ENCODE measurements at regions not wholly inside any gene's neighbourhood (a gene's known extent, or its start where the extent isn't known, plus 50 kb on each side); places are given as distances from the start of the nearest gene placed in this dataset.

DNA sequence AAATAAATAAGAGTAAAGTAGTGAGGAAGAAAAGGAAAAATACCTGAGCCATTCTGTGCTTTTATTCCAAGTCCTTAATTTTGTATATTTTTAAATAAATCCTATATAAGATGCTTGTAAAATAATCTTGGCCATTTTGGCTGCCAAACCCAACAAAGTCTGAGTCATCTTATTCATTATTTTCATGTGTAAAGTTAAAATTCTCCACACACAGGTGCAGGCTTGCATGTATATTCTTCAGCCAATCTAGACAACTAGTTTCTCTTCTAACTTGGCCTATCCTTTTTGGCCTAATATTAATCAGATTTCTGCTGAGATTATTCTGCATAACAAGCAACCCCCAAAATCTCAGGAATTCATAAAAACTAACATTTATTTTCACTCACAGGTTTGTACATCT is 189.8 kb upstream of the ATP11B start:
- ChIA-PET POLR2A (no interaction called here), CTCF (no interaction called here)
- TF ChIP-seq, protein P1, sequence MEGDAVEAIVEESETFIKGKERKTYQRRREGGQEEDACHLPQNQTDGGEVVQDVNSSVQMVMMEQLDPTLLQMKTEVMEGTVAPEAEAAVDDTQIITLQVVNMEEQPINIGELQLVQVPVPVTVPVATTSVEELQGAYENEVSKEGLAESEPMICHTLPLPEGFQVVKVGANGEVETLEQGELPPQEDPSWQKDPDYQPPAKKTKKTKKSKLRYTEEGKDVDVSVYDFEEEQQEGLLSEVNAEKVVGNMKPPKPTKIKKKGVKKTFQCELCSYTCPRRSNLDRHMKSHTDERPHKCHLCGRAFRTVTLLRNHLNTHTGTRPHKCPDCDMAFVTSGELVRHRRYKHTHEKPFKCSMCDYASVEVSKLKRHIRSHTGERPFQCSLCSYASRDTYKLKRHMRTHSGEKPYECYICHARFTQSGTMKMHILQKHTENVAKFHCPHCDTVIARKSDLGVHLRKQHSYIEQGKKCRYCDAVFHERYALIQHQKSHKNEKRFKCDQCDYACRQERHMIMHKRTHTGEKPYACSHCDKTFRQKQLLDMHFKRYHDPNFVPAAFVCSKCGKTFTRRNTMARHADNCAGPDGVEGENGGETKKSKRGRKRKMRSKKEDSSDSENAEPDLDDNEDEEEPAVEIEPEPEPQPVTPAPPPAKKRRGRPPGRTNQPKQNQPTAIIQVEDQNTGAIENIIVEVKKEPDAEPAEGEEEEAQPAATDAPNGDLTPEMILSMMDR (IDR thresholded peaks at IDR 0.05), result no peak
- TF ChIP-seq TCF7L2 (IDR thresholded peaks at IDR 0.05; ENCODE audit: low read depth, low read length) (no peak), POLR2AphosphoS5 (IDR thresholded peaks at IDR 0.05; ENCODE audit: low read depth, low read length) (no peak), SIN3A (IDR thresholded peaks at IDR 0.05; ENCODE audit: borderline replicate concordance, insufficient read depth, low read depth, low read length) (no peak)
- TF ChIP-seq, protein P2, sequence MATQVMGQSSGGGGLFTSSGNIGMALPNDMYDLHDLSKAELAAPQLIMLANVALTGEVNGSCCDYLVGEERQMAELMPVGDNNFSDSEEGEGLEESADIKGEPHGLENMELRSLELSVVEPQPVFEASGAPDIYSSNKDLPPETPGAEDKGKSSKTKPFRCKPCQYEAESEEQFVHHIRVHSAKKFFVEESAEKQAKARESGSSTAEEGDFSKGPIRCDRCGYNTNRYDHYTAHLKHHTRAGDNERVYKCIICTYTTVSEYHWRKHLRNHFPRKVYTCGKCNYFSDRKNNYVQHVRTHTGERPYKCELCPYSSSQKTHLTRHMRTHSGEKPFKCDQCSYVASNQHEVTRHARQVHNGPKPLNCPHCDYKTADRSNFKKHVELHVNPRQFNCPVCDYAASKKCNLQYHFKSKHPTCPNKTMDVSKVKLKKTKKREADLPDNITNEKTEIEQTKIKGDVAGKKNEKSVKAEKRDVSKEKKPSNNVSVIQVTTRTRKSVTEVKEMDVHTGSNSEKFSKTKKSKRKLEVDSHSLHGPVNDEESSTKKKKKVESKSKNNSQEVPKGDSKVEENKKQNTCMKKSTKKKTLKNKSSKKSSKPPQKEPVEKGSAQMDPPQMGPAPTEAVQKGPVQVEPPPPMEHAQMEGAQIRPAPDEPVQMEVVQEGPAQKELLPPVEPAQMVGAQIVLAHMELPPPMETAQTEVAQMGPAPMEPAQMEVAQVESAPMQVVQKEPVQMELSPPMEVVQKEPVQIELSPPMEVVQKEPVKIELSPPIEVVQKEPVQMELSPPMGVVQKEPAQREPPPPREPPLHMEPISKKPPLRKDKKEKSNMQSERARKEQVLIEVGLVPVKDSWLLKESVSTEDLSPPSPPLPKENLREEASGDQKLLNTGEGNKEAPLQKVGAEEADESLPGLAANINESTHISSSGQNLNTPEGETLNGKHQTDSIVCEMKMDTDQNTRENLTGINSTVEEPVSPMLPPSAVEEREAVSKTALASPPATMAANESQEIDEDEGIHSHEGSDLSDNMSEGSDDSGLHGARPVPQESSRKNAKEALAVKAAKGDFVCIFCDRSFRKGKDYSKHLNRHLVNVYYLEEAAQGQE (IDR thresholded peaks at IDR 0.05; ENCODE audit: insufficient read depth in 1 of 2, low read depth in 2 of 2, low read length in 1 of 2), result no peak

DNA sequence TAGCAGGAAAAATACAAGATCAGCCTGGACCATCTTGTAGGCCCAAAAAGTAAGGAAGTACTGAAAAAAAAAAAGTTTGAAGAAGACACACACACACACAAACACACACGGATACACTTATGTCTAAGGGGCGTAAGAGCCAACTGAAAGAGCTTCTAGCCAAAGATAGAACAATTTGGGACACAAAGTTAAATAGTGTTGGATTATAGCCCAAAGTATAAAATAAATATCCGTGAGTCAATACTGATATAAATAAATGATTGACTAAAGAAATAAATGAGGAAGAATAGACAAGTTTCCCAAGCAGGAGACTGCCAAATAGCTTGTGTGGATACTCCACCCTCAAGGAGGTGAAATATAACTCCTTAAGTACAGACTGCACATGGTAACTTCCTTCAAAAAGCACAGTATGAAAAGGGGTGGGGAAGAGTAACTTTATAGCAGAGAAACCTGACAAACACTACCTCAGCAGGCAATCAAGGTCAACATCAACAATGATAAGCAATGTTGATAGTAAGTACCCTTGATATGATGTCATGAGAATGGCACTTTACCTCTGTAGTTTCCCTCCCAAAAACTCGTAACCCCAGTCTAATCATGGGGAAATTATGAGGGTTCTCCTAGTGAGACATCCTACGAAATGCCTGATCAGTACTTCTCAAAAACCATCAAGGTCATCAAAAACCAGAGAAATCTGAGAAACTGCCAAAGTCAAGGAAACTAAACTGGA is 187.3 kb upstream of the ATP11B start:
- DNase-seq (ENCODE audit: low read depth, low spot score), result no peak

More for the DNA sequence above, 189.8 kb upstream of the ATP11B start:
- in situ Hi-C loops (cut with HindIII; ENCODE audit: low pct_unique_long_range_greater_than_20kb, low sequenced_read_pairs) (no loop called here), intact Hi-C loops (cut with micrococcal nuclease; ENCODE audit: unreplicated experiment) (no loop called here)
- H3K27me3 ChIP-seq (ENCODE audit: control insufficient read depth, insufficient read depth, low read length), result no peaks in the 10 kb centered on the region; the same call in 1 of the 2 replicates
- H3K9me3 ChIP-seq (ENCODE audit: control insufficient read depth, insufficient read depth, low read depth, low read length), result no peaks in the 10 kb centered on the region
- H3K27ac ChIP-seq (ENCODE audit: low read length), result no peak overlapping the region
- no peaks in the 10 kb centered on the region for H3K4me1 ChIP-seq (ENCODE audit: control insufficient read depth, insufficient read depth, low read length)
- DNase-seq (ENCODE audit: low read depth, low spot score) (no peak), ATAC-seq (no peak)
- no TSS peak for BruUV-seq (replicated peaks)
- no peak overlapping the region for H3K4me3 ChIP-seq (ENCODE audit: low read depth in 2 of 2, low read length in 2 of 2)
- no peaks in the 10 kb centered on the region for H3K36me3 ChIP-seq (ENCODE audit: control insufficient read depth, insufficient read depth, low read length)

More for the DNA sequence above, 187.3 kb upstream of the ATP11B start:
- ATAC-seq, result no peak
- no TSS peak for BruUV-seq (replicated peaks)
- ChIA-PET POLR2A (no interaction called here), CTCF (no interaction called here)
- TF ChIP-seq POLR2AphosphoS5 (IDR thresholded peaks at IDR 0.05; ENCODE audit: low read depth, low read length), result no peak
- TF ChIP-seq, protein P1 (IDR thresholded peaks at IDR 0.05), result no peak
- TF ChIP-seq, protein P2 (IDR thresholded peaks at IDR 0.05; ENCODE audit: insufficient read depth in 1 of 2, low read depth in 2 of 2, low read length in 1 of 2), result no peak
- TF ChIP-seq TCF7L2 (IDR thresholded peaks at IDR 0.05; ENCODE audit: low read depth, low read length), result no peak
- no peak for TF ChIP-seq SIN3A (IDR thresholded peaks at IDR 0.05; ENCODE audit: borderline replicate concordance, insufficient read depth, low read depth, low read length)
- no peak overlapping the region for H3K27ac ChIP-seq (ENCODE audit: low read length)
- no peaks in the 10 kb centered on the region for H3K9me3 ChIP-seq (ENCODE audit: control insufficient read depth, insufficient read depth, low read depth, low read length)
- no peaks in the 10 kb centered on the region for H3K27me3 ChIP-seq (ENCODE audit: control insufficient read depth, insufficient read depth, low read length)
- intact Hi-C loops (cut with micrococcal nuclease; ENCODE audit: unreplicated experiment), result no loop called here
- no peak overlapping the region for H3K4me3 ChIP-seq (ENCODE audit: low read depth in 2 of 2, low read length in 2 of 2)
- in situ Hi-C loops (cut with HindIII; ENCODE audit: low pct_unique_long_range_greater_than_20kb, low sequenced_read_pairs), result no loop called here
- H3K36me3 ChIP-seq (ENCODE audit: control insufficient read depth, insufficient read depth, low read length), result no peaks in the 10 kb centered on the region
- H3K4me1 ChIP-seq (ENCODE audit: control insufficient read depth, insufficient read depth, low read length), result no peaks in the 10 kb centered on the region

Measured in Panc1 (cell line).